ENCODE measurements at regions not wholly inside any gene's neighbourhood (a gene's known extent, or its start where the extent isn't known, plus 50 kb on each side); places are given as distances from the start of the nearest gene placed in this dataset.
"Not testable (repeated sequence)": the region's sequence is repeated elsewhere in the genome, so short reads cannot be mapped to it uniquely, and the experiment has no call there.

GRCh38 chr22:25453058-25453457, 111.4 kb upstream of the GRK3 start:
- H3K4me1 ChIP-seq (ENCODE audit: control insufficient read depth, low read depth, low read length) = no peaks in the 10 kb centered on the region
- H3K36me3 ChIP-seq (ENCODE audit: control insufficient read depth, insufficient read depth, low read length) = peaks cover 5% of the 10 kb centered on the region
- no peak overlapping the region for H3K4ac ChIP-seq (ENCODE audit: low read depth, low read length)
- peaks cover 59% of the 10 kb centered on the region for H3K79me2 ChIP-seq (ENCODE audit: control insufficient read depth, insufficient read depth, low read length)
- no peak overlapping the region for H3K27ac ChIP-seq (ENCODE audit: low read depth, low read length)
- no peak overlapping the region for H2AK5ac ChIP-seq (ENCODE audit: low read length)
- H4K5ac ChIP-seq (ENCODE audit: low read length) = no peak overlapping the region
- no peak overlapping the region for H3K9ac ChIP-seq (ENCODE audit: low read length)
- no peak overlapping the region for H3K56ac ChIP-seq (ENCODE audit: low read length)
- no peak overlapping the region for H3K4me3 ChIP-seq (ENCODE audit: low read length)
- no peak overlapping the region for H3K18ac ChIP-seq (ENCODE audit: low read length)
- H2BK120ac ChIP-seq (ENCODE audit: low read depth, low read length) = no peak overlapping the region
- no peak overlapping the region for H2BK5ac ChIP-seq (ENCODE audit: low read length)
- DNase-seq = no peak
- no CpG with 5 or more reads among the region's 4 CpGs for WGBS (ENCODE audit: extremely low coverage, insufficient coverage, low lambda C conversion rate)
- peaks cover 16% of the 10 kb centered on the region for H3K79me1 ChIP-seq (ENCODE audit: low read length)
- H4K8ac ChIP-seq (ENCODE audit: low read depth, low read length) = no peak overlapping the region
- no peak overlapping the region for H3K23ac ChIP-seq (ENCODE audit: low read length)
- H3K27me3 ChIP-seq (ENCODE audit: insufficient read depth, low read length, poor library complexity) = no peaks in the 10 kb centered on the region
- no peak overlapping the region for H3K4me2 ChIP-seq (ENCODE audit: low read length)
- no peak overlapping the region for H2BK15ac ChIP-seq (replicated peaks; ENCODE audit: low read depth)

GRCh38 chr22:25453557-25453956, 110.9 kb upstream of the GRK3 start:
- no peak overlapping the region for H3K23ac ChIP-seq (ENCODE audit: low read length)
- H2BK120ac ChIP-seq (ENCODE audit: low read depth, low read length) = no peak overlapping the region
- no peak overlapping the region for H3K4me3 ChIP-seq (ENCODE audit: low read length)
- H3K79me2 ChIP-seq (ENCODE audit: control insufficient read depth, insufficient read depth, low read length) = peaks cover 54% of the 10 kb centered on the region
- H2BK5ac ChIP-seq (ENCODE audit: low read length) = no peak overlapping the region
- WGBS (ENCODE audit: extremely low coverage, insufficient coverage, low lambda C conversion rate) = no CpG with 5 or more reads among the region's 5 CpGs
- no peak overlapping the region for H3K9ac ChIP-seq (ENCODE audit: low read length)
- no peak overlapping the region for H3K56ac ChIP-seq (ENCODE audit: low read length)
- DNase-seq = no peak
- no peak overlapping the region for H3K4ac ChIP-seq (ENCODE audit: low read depth, low read length)
- peaks cover 5% of the 10 kb centered on the region for H3K36me3 ChIP-seq (ENCODE audit: control insufficient read depth, insufficient read depth, low read length)
- H3K4me1 ChIP-seq (ENCODE audit: control insufficient read depth, low read depth, low read length) = no peaks in the 10 kb centered on the region
- no peaks in the 10 kb centered on the region for H3K27me3 ChIP-seq (ENCODE audit: insufficient read depth, low read length, poor library complexity)
- H3K79me1 ChIP-seq (ENCODE audit: low read length) = peaks cover 15% of the 10 kb centered on the region
- no peak overlapping the region for H3K18ac ChIP-seq (ENCODE audit: low read length)
- no peak overlapping the region for H3K4me2 ChIP-seq (ENCODE audit: low read length)
- H4K5ac ChIP-seq (ENCODE audit: low read length) = no peak overlapping the region
- no peak overlapping the region for H4K8ac ChIP-seq (ENCODE audit: low read depth, low read length)
- no peak overlapping the region for H2AK5ac ChIP-seq (ENCODE audit: low read length)
- H3K27ac ChIP-seq (ENCODE audit: low read depth, low read length) = no peak overlapping the region
- no peak overlapping the region for H2BK15ac ChIP-seq (replicated peaks; ENCODE audit: low read depth)

GRCh38 chr22:25456300-25457043, 108.0 kb upstream of the GRK3 start:
- H3K4ac ChIP-seq (ENCODE audit: low read depth, low read length); H3K18ac ChIP-seq (ENCODE audit: low read length); H3K4me3 ChIP-seq (ENCODE audit: low read length); H3K4me2 ChIP-seq (ENCODE audit: low read length); H3K27me3 ChIP-seq (ENCODE audit: insufficient read depth, low read length, poor library complexity); H2BK15ac ChIP-seq (replicated peaks; ENCODE audit: low read depth); H3K36me3 ChIP-seq (ENCODE audit: control insufficient read depth, insufficient read depth, low read length); H3K56ac ChIP-seq (ENCODE audit: low read length); H3K23ac ChIP-seq (ENCODE audit: low read length); H3K4me1 ChIP-seq (ENCODE audit: control insufficient read depth, low read depth, low read length); H4K5ac ChIP-seq (ENCODE audit: low read length); H4K8ac ChIP-seq (ENCODE audit: low read depth, low read length); DNase-seq; H2BK5ac ChIP-seq (ENCODE audit: low read length); H2AK5ac ChIP-seq (ENCODE audit: low read length); H3K9ac ChIP-seq (ENCODE audit: low read length); H2BK120ac ChIP-seq (ENCODE audit: low read depth, low read length); H3K27ac ChIP-seq (ENCODE audit: low read depth, low read length): not testable (repeated sequence)
- Histone ChIP-seq H3K79me1 (ENCODE audit: low read length) (peaks cover 12% of the 10 kb centered on the region), H3K79me2 (ENCODE audit: control insufficient read depth, insufficient read depth, low read length) (peaks cover 28% of the 10 kb centered on the region)
- no CpG with 5 or more reads among the region's 13 CpGs for WGBS (ENCODE audit: extremely low coverage, insufficient coverage, low lambda C conversion rate)

GRCh38 chr22:25458631-25459030, 105.8 kb upstream of the GRK3 start:
- H2BK5ac ChIP-seq (ENCODE audit: low read length); H3K4ac ChIP-seq (ENCODE audit: low read depth, low read length); H3K23ac ChIP-seq (ENCODE audit: low read length); H3K18ac ChIP-seq (ENCODE audit: low read length); H3K4me3 ChIP-seq (ENCODE audit: low read length); H3K27me3 ChIP-seq (ENCODE audit: insufficient read depth, low read length, poor library complexity); H3K27ac ChIP-seq (ENCODE audit: low read depth, low read length); H3K56ac ChIP-seq (ENCODE audit: low read length); H2BK15ac ChIP-seq (replicated peaks; ENCODE audit: low read depth); H3K4me2 ChIP-seq (ENCODE audit: low read length); DNase-seq; H2AK5ac ChIP-seq (ENCODE audit: low read length); H3K36me3 ChIP-seq (ENCODE audit: control insufficient read depth, insufficient read depth, low read length); H2BK120ac ChIP-seq (ENCODE audit: low read depth, low read length); H3K79me1 ChIP-seq (ENCODE audit: low read length); H4K5ac ChIP-seq (ENCODE audit: low read length); H4K8ac ChIP-seq (ENCODE audit: low read depth, low read length); H3K4me1 ChIP-seq (ENCODE audit: control insufficient read depth, low read depth, low read length); H3K9ac ChIP-seq (ENCODE audit: low read length): not testable (repeated sequence)
- no CpG with 5 or more reads among the region's 1 CpG for WGBS (ENCODE audit: extremely low coverage, insufficient coverage, low lambda C conversion rate)
- H3K79me2 ChIP-seq (ENCODE audit: control insufficient read depth, insufficient read depth, low read length) = peaks cover 10% of the 10 kb centered on the region

- not testable (repeated sequence) for H3K4ac ChIP-seq (ENCODE audit: low read depth, low read length); H3K23ac ChIP-seq (ENCODE audit: low read length); H3K4me3 ChIP-seq (ENCODE audit: low read length); H2BK120ac ChIP-seq (ENCODE audit: low read depth, low read length); H3K4me2 ChIP-seq (ENCODE audit: low read length); H2AK5ac ChIP-seq (ENCODE audit: low read length); H2BK5ac ChIP-seq (ENCODE audit: low read length); DNase-seq; H3K27ac ChIP-seq (ENCODE audit: low read depth, low read length); H3K9ac ChIP-seq (ENCODE audit: low read length); H3K27me3 ChIP-seq (ENCODE audit: insufficient read depth, low read length, poor library complexity); H3K79me2 ChIP-seq (ENCODE audit: control insufficient read depth, insufficient read depth, low read length); H3K79me1 ChIP-seq (ENCODE audit: low read length); H3K36me3 ChIP-seq (ENCODE audit: control insufficient read depth, insufficient read depth, low read length); H3K4me1 ChIP-seq (ENCODE audit: control insufficient read depth, low read depth, low read length); H2BK15ac ChIP-seq (replicated peaks; ENCODE audit: low read depth); H3K18ac ChIP-seq (ENCODE audit: low read length); H4K5ac ChIP-seq (ENCODE audit: low read length); H3K56ac ChIP-seq (ENCODE audit: low read length); H4K8ac ChIP-seq (ENCODE audit: low read depth, low read length)
- WGBS (ENCODE audit: extremely low coverage, insufficient coverage, low lambda C conversion rate) = no CpG with 5 or more reads among the region's 2 CpGs
Measured at GRCh38 chr22:25460682-25461081, 103.8 kb upstream of the GRK3 start.

- Histone ChIP-seq H3K4ac (ENCODE audit: low read depth, low read length) (no peak overlapping the region), H3K79me1 (ENCODE audit: low read length) (peaks cover 3% of the 10 kb centered on the region), H3K9ac (ENCODE audit: low read length) (no peak overlapping the region), H3K4me2 (ENCODE audit: low read length) (no peak overlapping the region), H2BK120ac (ENCODE audit: low read depth, low read length) (no peak overlapping the region), H3K36me3 (ENCODE audit: control insufficient read depth, insufficient read depth, low read length) (peaks cover 2% of the 10 kb centered on the region), H3K23ac (ENCODE audit: low read length) (no peak overlapping the region), H3K18ac (ENCODE audit: low read length) (no peak overlapping the region), H3K79me2 (ENCODE audit: control insufficient read depth, insufficient read depth, low read length) (peaks cover 2% of the 10 kb centered on the region), H2AK5ac (ENCODE audit: low read length) (no peak overlapping the region), H2BK15ac (replicated peaks; ENCODE audit: low read depth) (no peak overlapping the region), H3K4me3 (ENCODE audit: low read length) (no peak overlapping the region), H4K8ac (ENCODE audit: low read depth, low read length) (no peak overlapping the region), H3K4me1 (ENCODE audit: control insufficient read depth, low read depth, low read length) (no peaks in the 10 kb centered on the region), H3K56ac (ENCODE audit: low read length) (no peak overlapping the region), H3K27ac (ENCODE audit: low read depth, low read length) (no peak overlapping the region), H2BK5ac (ENCODE audit: low read length) (no peak overlapping the region), H3K27me3 (ENCODE audit: insufficient read depth, low read length, poor library complexity) (no peaks in the 10 kb centered on the region), H4K5ac (ENCODE audit: low read length) (no peak overlapping the region)
- no CpG with 5 or more reads among the region's 7 CpGs for WGBS (ENCODE audit: extremely low coverage, insufficient coverage, low lambda C conversion rate)
- no peak for DNase-seq
Measured at GRCh38 chr22:25461301-25461700, 103.2 kb upstream of the GRK3 start.
